Breast epithelium (tissue), 3 donors: ENCODE measurements at regions not wholly inside any gene's neighbourhood (a gene's known extent, or its start where the extent isn't known, plus 50 kb on each side); places are given as distances from the start of the nearest gene placed in this dataset.

ENCODE experiments used
- POLR2A ChIP-seq: fragments of 450-650 bp; IDR thresholded peaks from one replicate; pipeline ENCODE4 v1.6.1; 2016; ENCODE audit warnings: antibody characterized with exemption, mild to moderate bottlenecking, moderate library complexity
- POLR2AphosphoS5 ChIP-seq, 3 donors: sonication (generic); formaldehyde crosslinking; IDR thresholded peaks; one replicate each; pipeline ENCODE4 v1.6.1; 2017; ENCODE audit warnings: antibody characterized with exemption in 3 of 3

- no peak for TF ChIP-seq POLR2AphosphoS5 (IDR thresholded peaks at IDR 0.05)
- no peak for TF ChIP-seq POLR2A
Measured at GRCh38 chr1:195748969-195749368, 859.3 kb downstream of the KCNT2 start.
